HG02981 (cell line): ENCODE measurements at regions not wholly inside any gene's neighbourhood (a gene's known extent, or its start where the extent isn't known, plus 50 kb on each side); places are given as distances from the start of the nearest gene placed in this dataset.
"Not testable (repeated sequence)": the region's sequence is repeated elsewhere in the genome, so short reads cannot be mapped to it uniquely, and the experiment has no call there.

Experiments used
- ATAC-seq: cut with Tn5 transposase; IDR thresholded peaks from one replicate; pipeline ENCODE4 v1.9.1; 2021; ENCODE audit warnings: mild to moderate bottlenecking, moderate library complexity; ENCODE audit not compliant: unreplicated experiment

DNA sequence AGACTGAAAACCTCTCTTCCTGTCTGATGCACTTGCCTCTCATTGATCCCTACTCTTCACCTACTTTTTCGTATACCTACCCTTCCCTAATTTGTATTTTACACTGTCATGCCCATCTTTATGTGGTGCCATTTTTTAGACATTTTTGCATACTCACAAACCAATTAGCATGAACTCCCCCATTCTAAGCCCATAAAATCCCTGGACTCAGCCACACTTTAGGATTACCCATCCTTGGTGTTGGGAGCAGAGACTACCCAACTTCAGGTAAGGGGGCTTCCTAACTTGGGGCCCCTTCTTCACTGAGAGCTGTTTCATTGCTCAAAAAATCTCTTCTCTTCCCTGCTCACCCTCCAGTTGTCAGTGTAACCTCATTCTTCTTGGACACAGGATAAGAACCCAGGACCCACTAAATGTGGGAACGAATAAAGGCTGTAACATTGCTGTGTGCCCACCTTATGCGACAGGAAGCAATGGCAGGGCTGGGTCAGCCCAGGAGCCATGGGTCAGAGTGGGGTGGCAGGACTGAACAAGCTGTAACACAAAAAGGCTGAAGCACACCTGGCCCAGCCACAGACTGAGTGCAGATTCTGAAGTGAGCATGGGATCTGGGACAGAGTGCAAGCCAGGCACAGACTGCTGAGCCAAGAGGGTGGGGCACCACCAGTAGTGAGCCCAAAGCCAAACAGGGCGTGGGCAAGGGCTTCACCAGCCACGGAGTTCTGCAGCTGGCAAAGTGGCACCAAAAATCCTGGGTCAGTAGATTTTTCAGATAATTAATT is 789.1 kb upstream of the HS3ST5 start:
- ATAC-seq = no peak

DNA sequence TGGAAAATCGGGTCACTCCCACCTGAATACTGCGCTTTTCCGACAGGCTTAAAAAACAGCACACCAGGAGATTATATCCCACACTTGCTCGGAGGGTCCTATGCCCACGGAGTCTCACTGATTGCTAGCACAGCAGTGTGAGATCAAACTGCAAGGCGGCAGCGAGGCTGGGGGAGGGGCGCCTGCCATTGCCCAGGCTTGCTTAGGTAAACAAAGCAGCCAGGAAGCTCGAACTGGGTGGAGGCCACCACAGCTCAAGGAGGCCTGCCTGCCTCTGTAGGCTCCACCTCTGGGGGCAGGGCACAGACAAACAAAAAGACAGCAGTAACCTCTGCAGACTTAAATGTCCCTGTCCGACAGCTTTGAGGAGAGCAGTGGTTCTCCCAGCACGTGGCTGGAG is 778.7 kb upstream of the HS3ST5 start:
- ATAC-seq = not testable (repeated sequence)

DNA sequence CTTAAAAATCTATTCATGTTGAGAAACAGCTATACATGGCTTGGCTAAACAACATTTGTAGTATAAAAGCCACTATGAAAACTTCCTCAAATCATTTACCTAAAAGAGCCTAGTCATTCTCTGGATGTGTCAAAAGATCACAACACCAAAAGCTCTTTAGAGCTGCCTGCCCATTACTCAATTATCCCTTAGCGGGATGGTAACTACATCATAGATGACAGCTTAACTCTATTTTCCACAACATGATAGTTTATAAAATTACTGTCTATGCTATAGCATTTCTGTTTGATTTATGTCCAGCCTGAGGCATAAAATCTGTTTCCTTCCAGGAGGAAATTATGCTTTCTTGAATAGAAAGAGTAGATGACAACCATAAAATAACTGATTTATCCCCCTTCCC is 777.6 kb upstream of the HS3ST5 start:
- no peak for ATAC-seq

DNA sequence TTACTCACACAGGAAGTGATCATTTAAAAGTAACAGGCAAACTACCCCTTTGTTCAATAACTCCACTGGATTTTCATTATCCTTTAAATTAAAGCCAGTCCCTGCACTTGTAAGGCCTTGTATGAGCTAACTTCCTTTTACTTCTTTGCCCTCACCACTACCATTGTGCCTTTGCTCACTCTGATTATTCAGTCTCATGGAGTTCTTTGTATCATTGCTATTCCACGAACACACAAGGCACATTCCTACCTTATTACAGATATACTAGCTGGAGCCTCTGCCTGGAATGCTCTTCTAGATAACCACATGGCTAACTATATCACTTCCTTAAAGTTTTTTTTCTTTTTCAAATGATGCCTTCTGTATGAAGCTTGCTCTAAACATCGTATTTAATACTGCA is 748.6 kb upstream of the HS3ST5 start:
- ATAC-seq = no peak

DNA sequence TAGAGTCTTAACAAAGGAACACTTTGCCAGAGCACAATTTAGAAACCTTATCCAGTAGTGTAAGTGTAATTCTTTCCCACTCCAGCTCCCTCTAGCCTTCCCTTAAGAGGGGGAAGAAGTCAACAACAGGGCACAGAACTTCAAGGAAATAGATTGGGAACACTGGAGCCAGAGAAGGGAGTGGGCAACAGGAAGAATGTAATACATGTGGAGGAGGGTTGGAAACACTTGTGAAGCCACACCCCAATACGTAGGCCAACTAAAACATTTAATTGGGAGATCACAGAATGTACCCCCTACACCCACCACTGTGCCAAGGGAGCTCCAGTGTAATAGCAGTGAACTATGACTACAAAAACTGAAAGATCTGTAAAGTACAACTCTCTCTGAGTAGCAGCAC is 735.7 kb upstream of the HS3ST5 start:
- ATAC-seq = no peak

DNA sequence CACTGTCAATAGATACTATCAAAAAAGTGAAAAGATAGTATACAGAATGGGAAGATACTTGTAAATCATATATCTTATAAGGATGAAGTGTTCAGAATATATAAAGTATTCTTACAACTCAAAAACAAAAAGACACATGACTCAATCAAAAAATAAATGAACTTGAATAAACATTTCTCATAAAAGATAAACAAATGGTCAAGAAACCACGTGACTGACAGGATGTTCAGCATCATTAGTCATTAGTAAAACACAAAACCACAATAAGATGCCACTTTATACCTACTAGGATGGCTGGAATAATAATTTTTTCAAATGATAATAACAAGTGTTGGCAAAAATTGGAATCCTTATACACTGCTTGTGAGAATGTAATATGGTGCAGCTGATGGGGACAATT is 729.1 kb upstream of the HS3ST5 start:
- ATAC-seq = no peak

DNA sequence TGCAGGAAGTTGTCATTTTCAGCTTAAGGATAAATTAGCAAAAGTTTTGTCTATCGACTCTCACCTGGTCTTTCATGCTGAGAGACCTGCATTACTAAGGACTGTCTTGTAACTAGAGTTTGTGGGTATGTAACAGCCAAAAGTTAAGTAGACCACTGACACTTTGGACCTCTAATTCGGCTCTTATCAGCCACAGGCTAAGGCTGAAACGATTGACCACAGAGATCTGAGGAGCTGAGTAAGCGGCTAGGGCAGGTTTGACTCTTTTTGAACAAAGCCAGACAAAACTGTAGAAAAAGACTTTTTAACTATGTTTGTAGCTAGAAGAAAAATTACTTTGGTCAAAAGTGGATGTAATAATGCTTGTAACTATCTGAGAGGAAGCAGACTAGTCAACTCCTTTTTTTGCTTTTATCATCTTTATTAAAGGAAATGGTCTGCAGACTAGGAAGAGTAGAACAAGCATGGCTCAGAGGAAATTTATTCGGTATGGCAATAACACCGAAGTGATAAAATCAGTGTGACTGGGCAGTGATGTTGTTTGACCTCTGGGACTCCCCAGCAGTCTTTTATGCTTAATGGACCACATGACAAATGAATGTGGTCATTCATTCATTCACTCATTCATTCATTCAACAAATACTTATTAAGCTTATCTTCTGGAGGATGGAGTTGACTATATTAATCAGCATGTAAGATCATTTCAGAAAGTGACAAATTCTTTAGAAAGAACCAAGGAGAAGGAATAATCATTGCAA is 725.0 kb upstream of the HS3ST5 start:
- no peak for ATAC-seq

DNA sequence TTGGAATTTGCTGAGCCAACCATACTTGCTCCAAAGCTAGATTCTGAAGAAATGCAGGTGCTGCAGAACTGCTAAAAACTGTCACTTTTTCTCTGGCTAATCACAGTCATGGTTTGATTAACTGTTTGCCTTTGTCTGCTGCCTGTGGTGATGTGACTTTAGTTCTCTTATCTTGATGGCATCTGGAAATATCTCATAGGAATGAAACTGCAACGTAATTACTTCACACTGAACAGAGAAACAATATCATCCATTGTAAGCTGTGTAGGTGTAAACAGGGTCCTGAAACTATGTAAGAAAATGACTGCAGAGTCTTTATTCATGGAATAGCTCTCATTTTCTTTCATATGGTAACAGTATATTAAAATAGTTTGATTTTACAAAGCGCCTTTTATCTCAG is 721.9 kb upstream of the HS3ST5 start:
- ATAC-seq = no peak

DNA sequence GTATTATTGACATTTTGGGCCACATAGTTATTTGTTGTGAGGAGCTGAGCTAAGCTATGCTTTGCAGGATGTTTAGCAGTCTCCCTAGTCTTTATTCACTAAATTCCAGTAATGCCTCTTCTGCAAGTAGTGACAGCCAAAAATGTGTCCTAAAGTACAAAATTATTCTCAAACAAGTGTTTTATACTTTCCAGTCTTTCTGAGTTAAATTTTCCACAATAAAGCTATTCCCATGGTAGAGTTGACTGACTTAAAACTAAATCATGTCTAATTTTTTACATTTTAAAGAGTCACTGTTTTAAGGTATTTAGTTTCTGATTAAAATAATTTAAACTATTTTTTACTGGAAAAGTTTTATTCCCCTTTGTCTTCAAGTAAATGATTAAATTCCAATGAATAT is 717.8 kb upstream of the HS3ST5 start:
- no peak for ATAC-seq

DNA sequence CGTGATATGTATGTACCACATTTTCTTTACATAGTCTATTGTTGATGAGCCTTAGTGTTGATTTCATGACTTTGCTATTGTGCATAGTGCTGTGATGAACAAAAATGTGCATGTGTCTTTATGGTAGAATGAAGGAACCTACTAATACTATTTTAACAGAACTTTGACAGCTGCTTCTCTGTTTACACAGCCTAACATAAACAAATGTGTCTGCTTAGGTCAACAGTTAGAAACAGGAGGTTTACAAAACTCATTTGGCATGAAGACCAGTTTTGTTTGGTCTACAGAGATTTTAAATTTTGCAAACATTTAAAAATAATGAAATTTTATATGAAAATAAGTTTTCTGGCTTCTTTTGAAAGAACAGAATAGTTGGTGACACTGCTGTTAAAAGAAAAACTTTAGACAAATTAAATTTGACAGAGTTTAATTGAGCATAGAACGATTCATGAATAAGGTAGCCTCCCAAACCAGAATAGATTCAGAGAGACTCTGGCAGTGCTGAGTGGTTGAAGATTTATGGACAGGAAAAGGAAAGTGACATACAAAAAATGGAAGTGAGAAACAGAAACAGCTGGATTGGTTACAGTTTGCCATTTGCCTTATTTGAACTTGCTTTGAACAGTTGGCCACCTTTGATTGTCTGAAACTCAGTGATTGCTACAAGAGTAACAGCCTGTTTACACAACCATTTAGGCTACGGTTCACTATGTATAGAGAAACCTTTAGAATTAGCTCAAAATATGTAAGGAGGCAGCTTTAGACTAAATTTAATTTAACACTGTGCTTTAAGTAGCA is 715.8 kb upstream of the HS3ST5 start:
- ATAC-seq = peak; percentile 75

DNA sequence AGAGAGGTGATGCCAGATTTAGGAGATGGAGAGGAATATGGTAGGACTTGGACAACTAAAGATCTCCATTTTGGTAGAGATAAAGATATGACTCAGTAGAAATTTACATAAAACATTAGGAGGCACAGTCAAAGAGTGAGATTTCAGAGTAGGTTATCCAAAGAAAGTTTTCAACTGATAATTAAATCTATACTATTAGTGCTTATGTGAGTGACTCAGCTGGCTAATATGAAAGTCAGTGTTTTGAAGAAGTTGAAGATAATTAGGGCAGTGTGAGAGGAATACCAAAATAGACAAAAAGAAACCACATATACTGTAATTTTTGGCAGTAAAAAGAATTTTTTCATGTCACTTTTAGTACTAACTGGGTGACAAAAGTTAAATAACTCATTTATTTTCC is 712.8 kb upstream of the HS3ST5 start:
- no peak for ATAC-seq

DNA sequence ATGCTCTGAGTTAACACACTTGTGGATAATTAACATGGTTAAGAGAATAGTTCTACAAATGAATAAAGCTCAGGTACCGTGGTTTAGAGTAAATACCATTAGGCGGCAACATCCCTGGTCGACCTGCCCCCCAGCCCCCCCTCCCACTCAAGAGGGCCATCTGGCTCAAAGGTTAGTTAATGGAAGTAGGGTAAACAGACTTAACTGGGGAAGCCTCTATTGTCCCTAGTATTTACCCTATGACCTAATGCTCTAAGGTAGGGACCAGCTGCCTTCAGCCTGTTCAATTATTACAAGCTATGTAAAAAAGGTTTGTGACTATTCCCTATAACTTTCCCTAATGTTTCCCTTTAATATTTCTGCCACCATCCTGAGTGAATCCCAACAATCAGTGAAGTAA is 711.4 kb upstream of the HS3ST5 start:
- not testable (repeated sequence) for ATAC-seq

DNA sequence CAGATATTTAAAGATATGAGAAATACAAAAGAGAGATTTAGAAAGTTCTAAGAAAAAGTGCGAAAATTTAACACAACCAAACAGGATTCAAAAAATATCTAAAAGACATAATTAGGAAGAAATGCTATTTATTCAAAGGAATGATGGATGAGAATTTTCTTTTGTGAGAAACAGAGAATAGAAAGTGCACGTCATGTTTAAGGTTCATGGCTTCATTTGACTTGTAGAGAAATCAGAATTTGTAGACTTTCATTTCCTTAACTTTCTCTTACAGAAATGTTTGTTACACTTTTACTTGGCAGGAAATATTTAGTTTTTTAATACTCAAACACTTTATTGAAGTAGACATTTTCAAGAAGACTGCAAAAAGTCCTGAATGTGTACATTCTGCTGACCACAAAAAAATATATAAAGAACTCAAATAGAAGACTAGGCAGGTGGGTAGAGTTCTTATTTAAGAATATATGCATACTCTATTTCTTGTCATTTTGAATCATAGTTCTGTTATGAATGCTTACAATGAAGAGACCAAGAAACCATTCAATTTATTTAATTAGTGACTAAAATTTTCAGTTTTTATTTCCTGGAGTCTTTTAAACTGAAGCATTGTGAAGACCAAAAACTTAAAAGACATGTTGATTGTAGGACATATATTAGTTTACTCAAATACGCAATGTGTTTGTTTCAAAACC is 710.5 kb upstream of the HS3ST5 start:
- ATAC-seq = no peak

DNA sequence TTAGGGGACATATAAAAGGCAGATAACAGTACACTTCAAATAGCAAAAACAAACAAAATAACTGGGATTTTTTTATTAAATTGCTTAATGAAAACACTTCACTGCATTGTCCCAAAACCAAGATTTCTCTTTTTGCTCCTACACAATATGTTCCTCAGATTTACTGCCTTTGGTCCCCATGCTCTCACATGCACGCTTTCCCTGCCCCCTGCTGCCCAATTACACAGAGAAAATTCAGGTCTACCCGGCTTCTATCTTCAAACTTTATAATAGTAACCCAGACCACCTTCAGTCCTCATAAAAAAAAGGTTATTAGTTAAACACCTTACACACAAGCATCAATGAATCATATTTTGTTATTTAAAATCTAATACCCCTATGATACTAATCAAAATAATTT is 673.8 kb upstream of the HS3ST5 start:
- no peak for ATAC-seq

DNA sequence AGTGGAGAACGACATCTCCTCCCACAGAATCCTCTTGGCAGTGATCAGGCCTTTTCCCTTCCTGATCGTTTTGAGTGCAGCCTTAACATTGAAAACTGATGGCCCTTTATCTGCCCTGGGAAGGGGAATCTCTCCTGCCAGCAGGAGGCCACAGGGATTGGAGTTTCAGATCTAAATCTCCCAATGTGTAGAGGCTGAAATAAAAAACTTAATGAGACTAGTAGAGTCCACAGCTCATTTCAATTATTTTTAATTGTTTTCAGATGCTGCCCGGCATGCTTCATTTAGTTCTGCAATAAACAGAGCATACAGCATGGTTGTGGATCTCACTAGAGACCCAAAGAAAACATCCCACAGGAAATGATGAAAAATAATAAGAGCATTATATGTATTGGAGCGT is 662.2 kb upstream of the HS3ST5 start:
- no peak for ATAC-seq

DNA sequence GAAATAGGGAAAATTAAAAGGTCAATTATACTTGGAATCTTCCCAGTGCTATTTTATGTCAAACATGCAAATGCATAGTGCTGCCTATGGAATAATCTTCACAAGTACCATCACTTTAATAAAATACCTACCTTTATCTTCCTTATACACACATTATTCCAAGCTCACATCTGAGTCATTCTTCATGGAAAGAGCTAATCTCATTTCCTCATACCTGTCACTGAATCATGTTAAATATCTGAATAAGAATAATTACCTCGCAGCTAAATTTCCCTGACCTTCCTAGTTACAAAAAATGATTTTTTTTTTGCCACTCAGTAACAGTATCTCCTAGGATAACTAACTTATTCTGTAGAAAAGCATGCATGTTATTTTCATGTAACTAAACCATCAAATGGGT is 661.4 kb upstream of the HS3ST5 start:
- no peak for ATAC-seq

DNA sequence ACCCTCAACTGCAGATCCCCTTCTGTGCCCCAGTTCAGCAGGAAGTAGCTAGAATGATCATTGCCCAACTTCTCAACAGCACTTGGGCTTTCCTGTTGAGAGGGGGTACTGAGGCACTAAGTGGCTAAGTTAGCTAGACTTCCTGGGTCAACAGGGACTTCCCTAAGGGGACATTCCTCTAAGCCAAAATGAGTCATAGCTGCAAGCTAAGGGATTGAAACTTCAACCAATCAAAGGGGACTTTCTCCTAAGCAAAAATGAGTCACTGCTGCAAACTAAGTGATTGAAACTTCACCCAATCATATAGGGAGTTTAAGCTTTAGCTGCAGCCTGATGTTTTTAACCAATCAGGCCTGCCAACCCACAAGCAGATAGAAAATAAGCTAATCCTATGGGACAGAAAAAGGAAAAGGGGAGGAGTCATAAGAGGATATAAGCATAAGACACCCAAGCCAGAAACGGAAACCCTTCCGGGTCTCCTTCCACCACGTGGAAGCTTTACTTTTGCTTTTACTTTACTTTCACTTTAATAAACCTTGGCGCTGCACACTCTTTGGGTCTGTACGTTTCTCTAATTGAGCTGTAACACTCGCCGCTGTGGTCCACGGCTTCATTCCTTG is 659.0 kb upstream of the HS3ST5 start:
- no peak for ATAC-seq

DNA sequence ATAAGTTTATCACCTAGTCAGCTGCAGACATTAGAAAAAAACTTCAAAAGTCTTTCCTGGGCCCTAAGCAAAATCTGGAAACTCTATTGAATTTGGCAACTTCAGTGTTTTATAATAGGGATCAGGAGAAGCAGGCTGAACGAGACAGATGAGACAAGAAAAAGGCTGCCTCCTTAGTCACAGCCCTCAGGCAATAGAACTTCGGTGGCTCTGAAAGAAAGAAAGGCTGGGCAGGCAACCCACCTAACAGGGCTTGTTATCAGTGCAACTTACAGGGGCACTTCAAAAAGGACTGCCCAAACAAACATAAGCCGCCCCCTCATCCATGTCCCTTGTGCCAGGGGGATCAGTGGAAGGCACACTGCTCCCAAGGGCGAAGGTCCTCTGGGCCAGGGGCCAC is 657.9 kb upstream of the HS3ST5 start:
- ATAC-seq = no peak

DNA sequence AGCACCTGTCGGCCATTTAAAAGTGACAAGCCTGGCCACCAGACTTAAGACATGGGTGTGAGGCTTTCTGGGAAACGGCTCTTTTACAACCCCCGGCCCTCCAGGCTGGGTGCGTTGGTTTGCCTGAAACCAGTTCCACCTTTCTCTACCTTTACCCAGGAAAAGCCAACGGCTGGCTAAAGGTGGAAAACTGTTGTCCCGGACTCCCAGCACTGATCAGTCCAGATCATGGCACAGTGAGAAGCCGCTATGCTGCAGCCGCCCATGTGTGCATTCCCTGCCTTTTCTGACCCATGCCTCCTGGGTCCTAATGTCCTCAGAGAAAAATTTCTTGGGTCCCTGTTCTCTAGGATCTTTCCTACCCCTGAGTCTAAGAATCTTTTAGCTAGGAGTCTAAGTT is 655.7 kb upstream of the HS3ST5 start:
- no peak for ATAC-seq

DNA sequence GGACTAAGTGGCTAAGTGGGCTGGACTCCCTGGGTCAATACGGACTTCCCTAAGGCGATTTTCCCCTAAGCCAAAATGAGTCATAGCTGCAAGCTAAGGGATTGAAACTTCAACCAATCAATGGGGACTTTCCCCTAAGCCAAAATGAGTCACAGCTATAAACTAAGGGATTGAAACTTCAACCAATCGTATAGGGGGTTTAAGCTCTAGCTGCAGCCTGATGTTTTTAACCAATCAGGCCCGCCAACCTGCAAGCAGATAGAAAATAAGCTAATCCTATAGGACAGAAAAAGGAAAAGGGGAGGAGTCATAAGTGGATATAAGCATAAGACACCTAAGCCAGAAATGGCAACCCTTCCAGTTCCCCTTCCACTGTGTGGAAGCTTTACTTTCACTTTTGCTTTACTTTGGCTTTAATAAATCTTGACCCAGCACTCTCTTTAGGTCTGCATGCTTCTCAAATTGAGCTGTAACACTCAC is 655.0 kb upstream of the HS3ST5 start:
- ATAC-seq = peak; percentile 78

DNA sequence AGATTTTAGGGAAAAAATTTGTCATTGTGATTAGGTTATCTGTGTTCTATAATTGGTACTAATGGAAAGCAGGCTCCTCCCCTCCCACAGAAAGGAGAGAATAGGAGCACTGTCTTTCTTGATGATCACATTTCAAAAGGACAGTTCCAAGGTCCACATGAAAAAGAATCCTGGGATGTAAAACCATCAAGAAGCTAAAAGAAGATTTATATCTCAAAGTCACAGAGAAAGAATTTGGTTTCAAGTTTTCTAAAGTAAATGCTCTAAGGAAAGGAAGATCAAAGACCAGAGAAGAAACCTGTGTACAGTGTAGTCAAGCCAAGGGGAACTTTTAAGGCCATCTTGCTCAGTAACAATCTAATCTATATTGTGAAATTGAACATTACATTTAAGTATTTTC is 652.7 kb upstream of the HS3ST5 start:
- no peak for ATAC-seq
